Psoas muscle (tissue), 7 donors: ENCODE measurements at regions not wholly inside any gene's neighbourhood (a gene's known extent, or its start where the extent isn't known, plus 50 kb on each side); places are given as distances from the start of the nearest gene placed in this dataset.

ENCODE experiments used
- ATAC-seq, 4 donors: fragments of 200-7000 bp; cut with Tn5 transposase; one replicate each; pipeline ENCODE4 v1.9.1; 2020; ENCODE audit warnings: moderate library complexity in 3 of 4, mild to moderate bottlenecking in 2 of 4
- DNase-seq, 2 donors: peaks; one replicate each; pipeline ENCODE4 v3.0.0-alpha.2; 2020
- H3K27ac ChIP-seq: fragments of 200-600 bp; one replicate; pipeline ENCODE4 v1.8.0; 2022
- H3K27me3 ChIP-seq, 3 donors: fragments of 200-600 bp in 1 of 3; one replicate each; pipeline versions ENCODE4 v1.6.1 to v1.8.0; 2013 to 2022; ENCODE audit warnings: low read length in 2 of 3, mild to moderate bottlenecking in 2 of 3, moderate library complexity in 1 of 3; ENCODE audit not compliant: insufficient read depth in 3 of 3
- H3K36me3 ChIP-seq, 2 donors: fragments of 200-600 bp in 1 of 2; one replicate each; pipeline versions ENCODE4 v1.6.1 to v1.8.0; 2013 to 2022; ENCODE audit warnings: low read depth in 1 of 2, mild to moderate bottlenecking in 1 of 2, moderate library complexity in 1 of 2; ENCODE audit not compliant: insufficient read depth in 1 of 2
- H3K4me1 ChIP-seq: fragments of 200-600 bp; one replicate; pipeline ENCODE4 v1.8.0; 2022
- H3K4me3 ChIP-seq: fragments of 200-600 bp; one replicate; pipeline ENCODE4 v1.8.0; 2022; ENCODE audit warnings: mild to moderate bottlenecking
- H3K9me3 ChIP-seq: fragments of 200-600 bp; one replicate; pipeline ENCODE4 v1.8.0; 2022
- WGBS, 3 donors: extraction: QIAGEN DNeasy Blood & Tissue Kit; methylation state at CpG; one replicate each; pipeline versions ENCODE4 v1.1.6 to v1.1.7; 2013; 5-methylcytosine and 5-hydroxymethylcytosine counted together
- intact Hi-C, 2 donors: fragments of 100-400 bp; cut with DNase I; formaldehyde crosslinking; loops; one replicate each; pipeline versions ENCODE4 v1.11.0 to v1.14.2; 2022
- TF ChIP-seq, protein P1 (sequence below): fragments of 200-600 bp; IDR thresholded peaks from one replicate; pipeline ENCODE4 v1.8.0; 2022; ENCODE audit warnings: antibody characterized with exemption
- donor health status: healthy with polysubstance abuse.
- donor health status: DM: no; HTN: no; CAD: no; lungs with moderate emphysema.
- donor health status: Bipolar disorder and iron deficiency.
- donor health status: healthy.
- donor health status: DM: yes; HTN: yes; CAD: no.
- donor health status: DM: no; HTN: no; CAD: no.
- donor health status: DM: yes; HTN: yes; CAD: no.

DNA sequence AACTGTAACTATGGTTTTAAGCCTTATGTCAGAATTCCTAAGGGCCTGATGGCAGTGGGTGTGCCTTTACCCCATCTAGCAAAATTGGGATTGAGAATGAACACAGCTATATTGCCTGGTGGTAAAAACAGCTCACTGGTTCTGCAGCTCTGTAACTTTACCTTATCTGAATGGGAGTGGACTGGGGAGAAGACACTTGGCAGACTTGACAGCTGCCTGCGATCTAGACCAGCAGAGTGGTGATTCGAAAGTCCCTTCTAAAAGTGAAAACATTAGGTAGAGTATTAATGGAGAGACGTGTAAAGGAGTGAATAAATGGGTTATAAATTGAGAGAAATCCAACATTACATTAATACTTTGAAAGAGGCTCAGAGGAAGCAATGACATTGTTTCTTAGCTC lies 289.1 kb upstream of the EDIL3 start:
- H3K4me3 ChIP-seq, result no peak overlapping the region
- intact Hi-C loops, result no loop called here
- TF ChIP-seq, protein P1, sequence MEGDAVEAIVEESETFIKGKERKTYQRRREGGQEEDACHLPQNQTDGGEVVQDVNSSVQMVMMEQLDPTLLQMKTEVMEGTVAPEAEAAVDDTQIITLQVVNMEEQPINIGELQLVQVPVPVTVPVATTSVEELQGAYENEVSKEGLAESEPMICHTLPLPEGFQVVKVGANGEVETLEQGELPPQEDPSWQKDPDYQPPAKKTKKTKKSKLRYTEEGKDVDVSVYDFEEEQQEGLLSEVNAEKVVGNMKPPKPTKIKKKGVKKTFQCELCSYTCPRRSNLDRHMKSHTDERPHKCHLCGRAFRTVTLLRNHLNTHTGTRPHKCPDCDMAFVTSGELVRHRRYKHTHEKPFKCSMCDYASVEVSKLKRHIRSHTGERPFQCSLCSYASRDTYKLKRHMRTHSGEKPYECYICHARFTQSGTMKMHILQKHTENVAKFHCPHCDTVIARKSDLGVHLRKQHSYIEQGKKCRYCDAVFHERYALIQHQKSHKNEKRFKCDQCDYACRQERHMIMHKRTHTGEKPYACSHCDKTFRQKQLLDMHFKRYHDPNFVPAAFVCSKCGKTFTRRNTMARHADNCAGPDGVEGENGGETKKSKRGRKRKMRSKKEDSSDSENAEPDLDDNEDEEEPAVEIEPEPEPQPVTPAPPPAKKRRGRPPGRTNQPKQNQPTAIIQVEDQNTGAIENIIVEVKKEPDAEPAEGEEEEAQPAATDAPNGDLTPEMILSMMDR, result no peak
- 77 to 81% (median 78%) methylated on average over 3 of the region's 3 CpGs for WGBS, 3 donors
- H3K9me3 ChIP-seq, result no peaks in the 10 kb centered on the region
- ATAC-seq (no peak), DNase-seq (no peak)
- H3K27ac ChIP-seq, result no peak overlapping the region
- no peaks in the 10 kb centered on the region for H3K4me1 ChIP-seq
- H3K36me3 ChIP-seq, result no peaks in the 10 kb centered on the region
- no peaks in the 10 kb centered on the region for H3K27me3 ChIP-seq

- no peaks in the 10 kb centered on the region for H3K4me1 ChIP-seq
- no peak overlapping the region for H3K27ac ChIP-seq
- H3K27me3 ChIP-seq, result no peaks in the 10 kb centered on the region
- no peaks in the 10 kb centered on the region for H3K36me3 ChIP-seq
- WGBS, 3 donors, result 89 to 90% (median 90%) methylated on average over 3 of the region's 3 CpGs
- DNase-seq (no peak), ATAC-seq (no peak)
- H3K9me3 ChIP-seq, result no peaks in the 10 kb centered on the region
- TF ChIP-seq, protein P1, result no peak
- intact Hi-C loops, result no loop called here
- H3K4me3 ChIP-seq, result no peak overlapping the region
Measured at GRCh38 chr5:84667576-84667975, 282.9 kb upstream of the EDIL3 start.

GRCh38 chr5:84650429-84650828 lies 265.7 kb upstream of the EDIL3 start:
- Histone ChIP-seq H3K27ac (no peak overlapping the region), H3K9me3 (no peaks in the 10 kb centered on the region), H3K36me3 (no peaks in the 10 kb centered on the region), H3K27me3 (no peaks in the 10 kb centered on the region), H3K4me3 (no peak overlapping the region), H3K4me1 (no peaks in the 10 kb centered on the region)
- TF ChIP-seq, protein P1, result no peak
- intact Hi-C loops, result no loop called here
- ATAC-seq (no peak), DNase-seq (no peak)
- 3 to 14% (median 14%) methylated on average over 1 of the region's 1 CpG for WGBS, 3 donors

DNA sequence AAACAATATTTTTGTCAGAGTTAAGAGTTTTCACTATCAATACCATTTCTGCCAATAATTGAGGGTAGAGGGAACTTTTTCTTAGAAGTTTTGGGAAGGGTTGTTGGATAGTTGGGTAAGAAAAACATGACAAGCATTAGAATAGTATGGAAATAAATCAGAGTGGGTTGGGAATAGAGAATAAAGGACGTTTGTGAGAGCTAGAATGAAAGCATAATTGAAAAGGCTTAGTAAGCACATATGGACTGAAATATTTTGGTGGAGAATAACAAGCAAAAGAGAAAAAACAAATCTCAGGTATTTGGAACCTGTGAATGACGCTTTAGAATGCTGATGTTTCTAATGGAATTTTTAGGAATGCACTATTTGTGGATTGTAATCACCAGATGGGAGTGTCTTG lies 262.9 kb upstream of the EDIL3 start:
- Histone ChIP-seq H3K36me3 (no peaks in the 10 kb centered on the region), H3K27me3 (no peaks in the 10 kb centered on the region), H3K27ac (no peak overlapping the region), H3K4me3 (no peak overlapping the region), H3K9me3 (no peaks in the 10 kb centered on the region), H3K4me1 (no peaks in the 10 kb centered on the region)
- TF ChIP-seq, protein P1, result no peak
- WGBS, 3 donors, result 59 to 65% (median 64%) methylated on average over 2 of the region's 2 CpGs
- no peak for ATAC-seq
- DNase-seq, result no peak
- intact Hi-C loops, result no loop called here

GRCh38 chr5:84642795-84643194 lies 258.1 kb upstream of the EDIL3 start:
- Histone ChIP-seq H3K4me1 (no peaks in the 10 kb centered on the region), H3K27me3 (no peaks in the 10 kb centered on the region), H3K36me3 (no peaks in the 10 kb centered on the region), H3K27ac (no peak overlapping the region), H3K4me3 (no peak overlapping the region), H3K9me3 (no peaks in the 10 kb centered on the region)
- intact Hi-C loops, result no loop called here
- no peak for DNase-seq
- TF ChIP-seq, protein P1, result no peak
- WGBS, 3 donors, result 72 to 81% (median 78%) methylated on average over 2 of the region's 2 CpGs
- ATAC-seq, result no peak
